ENCODE measurements at regions not wholly inside any gene's neighbourhood (a gene's known extent, or its start where the extent isn't known, plus 50 kb on each side); places are given as distances from the start of the nearest gene placed in this dataset.
A peak's percentile ranks its signal among the peaks of the same experiment; 100 is the strongest.
"Not testable (repeated sequence)": the region's sequence is repeated elsewhere in the genome, so short reads cannot be mapped to it uniquely, and the experiment has no call there.

DNA sequence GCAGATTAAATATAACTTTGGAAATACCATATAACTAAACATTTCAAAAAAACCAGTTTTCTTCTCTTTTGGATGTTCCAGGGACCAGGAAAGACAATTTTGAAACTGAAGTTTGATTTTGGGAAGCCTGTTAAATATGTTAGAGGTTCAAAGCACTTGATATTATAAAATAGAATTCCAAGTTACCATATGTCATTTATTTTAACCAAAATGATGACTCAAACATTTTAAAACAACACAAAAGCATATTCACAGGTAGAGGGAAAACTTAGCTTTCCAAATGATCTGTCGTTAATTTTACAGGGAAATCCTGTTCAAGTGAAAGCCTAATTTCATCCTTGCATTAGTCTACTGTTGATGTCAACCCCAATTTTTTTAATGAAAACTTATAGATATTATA lies 575.3 kb upstream of the TPTE start:
- not testable (repeated sequence) for FAIRE-seq; H3K27me3 ChIP-seq (ENCODE audit: control insufficient read depth, insufficient read depth, low read length); H3K36me3 ChIP-seq (ENCODE audit: control insufficient read depth, insufficient read depth, low read length); H3K4me3 ChIP-seq (ENCODE audit: low read depth, low read length); DNase-seq (ENCODE audit: low read depth)

DNA sequence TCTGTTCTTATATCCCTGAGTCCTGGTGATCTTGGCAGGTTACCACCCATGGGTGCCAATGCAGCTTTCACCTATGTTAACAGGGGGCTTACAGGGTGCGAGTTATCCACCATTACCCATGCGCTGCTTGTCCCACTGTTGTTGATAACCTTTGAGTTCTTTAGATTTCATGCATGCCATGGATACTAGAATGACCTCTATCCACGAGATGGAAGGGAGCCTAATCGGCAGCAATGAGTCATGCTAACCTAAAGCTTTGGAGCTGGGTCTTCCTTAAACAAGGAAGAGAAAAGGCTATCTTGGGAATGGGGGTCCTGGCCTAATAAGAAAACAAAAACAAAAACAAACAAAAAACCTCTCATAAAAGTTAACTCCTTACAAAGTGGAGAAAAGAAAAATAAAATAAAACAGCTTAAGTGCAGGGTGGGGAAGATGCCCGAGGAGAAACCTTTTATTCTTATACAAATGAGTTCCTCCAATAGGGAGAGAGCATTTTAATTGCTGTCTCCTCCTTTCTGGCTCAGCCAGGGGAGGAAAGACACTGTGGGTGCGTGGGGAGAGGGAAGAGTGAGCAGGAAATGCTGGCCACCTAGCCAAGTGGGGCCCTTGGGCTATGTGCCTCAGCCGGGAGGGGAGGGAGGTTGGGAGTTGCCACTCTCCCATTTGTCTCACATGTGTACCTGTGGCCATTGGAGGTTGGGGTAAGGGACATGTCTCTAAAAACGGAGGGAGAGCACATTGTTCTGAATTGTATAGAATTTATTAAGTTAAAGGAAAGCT lies 571.7 kb upstream of the TPTE start:
- FAIRE-seq; H3K27me3 ChIP-seq (ENCODE audit: control insufficient read depth, insufficient read depth, low read length); DNase-seq (ENCODE audit: low read depth): not testable (repeated sequence)

GRCh38 chr21:9950363-9950762 lies 571.0 kb upstream of the TPTE start:
- H3K27me3 ChIP-seq (ENCODE audit: control insufficient read depth, insufficient read depth, low read length); FAIRE-seq; DNase-seq (ENCODE audit: low read depth); H3K4me3 ChIP-seq (ENCODE audit: low read depth, low read length); H3K36me3 ChIP-seq (ENCODE audit: control insufficient read depth, insufficient read depth, low read length): not testable (repeated sequence)

More for the DNA sequence above, 571.7 kb upstream of the TPTE start:
- H3K4me3 ChIP-seq (ENCODE audit: low read depth, low read length); H3K36me3 ChIP-seq (ENCODE audit: control insufficient read depth, insufficient read depth, low read length): not testable (repeated sequence)

DNA sequence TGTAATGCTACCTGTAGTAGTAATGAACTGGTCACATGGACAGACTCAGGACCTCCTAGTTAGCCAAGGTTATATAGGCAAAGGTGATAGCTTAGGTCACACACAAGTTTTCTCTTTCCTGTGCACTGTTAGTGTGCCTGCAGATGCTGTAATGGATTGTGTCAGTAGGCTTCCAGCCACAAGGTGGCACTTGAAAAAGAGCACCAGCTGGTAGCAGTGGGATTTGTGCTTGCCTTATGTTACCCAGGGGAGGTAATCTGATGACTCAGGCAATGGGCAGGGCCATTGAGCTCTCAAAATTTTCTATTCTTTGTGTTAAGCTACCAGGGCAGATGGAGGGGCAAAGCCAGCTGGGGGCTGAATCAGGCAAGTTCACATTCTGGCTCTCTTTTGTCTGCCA lies 562.6 kb upstream of the TPTE start:
- FAIRE-seq; H3K4me3 ChIP-seq (ENCODE audit: low read depth, low read length); H3K27me3 ChIP-seq (ENCODE audit: control insufficient read depth, insufficient read depth, low read length); DNase-seq (ENCODE audit: low read depth); H3K36me3 ChIP-seq (ENCODE audit: control insufficient read depth, insufficient read depth, low read length): not testable (repeated sequence)

- H3K4me3 ChIP-seq (ENCODE audit: low read depth, low read length); FAIRE-seq; H3K36me3 ChIP-seq (ENCODE audit: control insufficient read depth, insufficient read depth, low read length); DNase-seq (ENCODE audit: low read depth); H3K27me3 ChIP-seq (ENCODE audit: control insufficient read depth, insufficient read depth, low read length): not testable (repeated sequence)
These were observed 562.0 kb upstream of the TPTE start for GRCh38 chr21:9959220-9959964.

DNA sequence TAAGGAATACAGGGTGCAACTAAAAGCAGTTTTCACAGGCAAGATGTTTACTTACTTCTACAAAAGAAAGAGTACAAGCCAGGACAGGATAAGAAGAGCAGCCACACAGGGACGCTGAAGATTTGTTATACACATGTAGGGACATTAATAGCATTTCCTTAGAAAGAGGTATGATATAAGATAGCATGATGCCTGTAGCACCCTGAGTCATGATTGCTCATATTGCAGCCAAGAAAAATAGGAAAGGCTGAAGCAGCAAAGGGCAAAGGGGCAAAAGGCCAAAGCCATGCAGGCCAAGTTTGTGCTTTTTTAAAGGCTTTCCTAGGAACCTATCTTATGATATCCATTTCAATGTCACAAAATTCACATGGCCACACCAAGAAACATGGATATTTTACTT lies 552.0 kb upstream of the TPTE start:
- not testable (repeated sequence) for H3K36me3 ChIP-seq (ENCODE audit: control insufficient read depth, insufficient read depth, low read length); H3K4me3 ChIP-seq (ENCODE audit: low read depth, low read length); FAIRE-seq; H3K27me3 ChIP-seq (ENCODE audit: control insufficient read depth, insufficient read depth, low read length)
- DNase-seq (ENCODE audit: low read depth) = peak; percentile 33

- not testable (repeated sequence) for FAIRE-seq; H3K4me3 ChIP-seq (ENCODE audit: low read depth, low read length); H3K27me3 ChIP-seq (ENCODE audit: control insufficient read depth, insufficient read depth, low read length); DNase-seq (ENCODE audit: low read depth); H3K36me3 ChIP-seq (ENCODE audit: control insufficient read depth, insufficient read depth, low read length)
These were observed 549.4 kb upstream of the TPTE start for GRCh38 chr21:9972018-9972417.

DNA sequence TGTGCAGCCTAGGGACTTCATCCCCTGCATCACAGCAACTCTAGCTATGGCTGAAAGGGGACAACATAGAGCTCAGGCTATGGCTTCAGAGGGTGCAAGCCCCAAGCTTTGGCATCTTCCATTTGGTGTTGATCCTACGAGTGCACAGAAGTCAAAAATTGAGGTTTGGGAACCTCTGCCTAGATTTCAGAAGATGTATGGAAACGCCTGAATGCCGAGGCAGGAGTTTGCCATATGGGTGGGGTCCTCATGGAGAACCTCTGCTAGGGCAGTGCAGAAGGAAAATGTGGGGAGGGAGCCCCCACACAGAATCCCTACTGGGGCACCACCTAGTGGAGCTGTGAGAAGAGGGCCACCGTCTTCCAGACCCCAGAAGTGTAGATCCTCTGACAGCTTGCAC lies 543.0 kb upstream of the TPTE start:
- not testable (repeated sequence) for FAIRE-seq; DNase-seq (ENCODE audit: low read depth); H3K27me3 ChIP-seq (ENCODE audit: control insufficient read depth, insufficient read depth, low read length); H3K36me3 ChIP-seq (ENCODE audit: control insufficient read depth, insufficient read depth, low read length); H3K4me3 ChIP-seq (ENCODE audit: low read depth, low read length)

DNA sequence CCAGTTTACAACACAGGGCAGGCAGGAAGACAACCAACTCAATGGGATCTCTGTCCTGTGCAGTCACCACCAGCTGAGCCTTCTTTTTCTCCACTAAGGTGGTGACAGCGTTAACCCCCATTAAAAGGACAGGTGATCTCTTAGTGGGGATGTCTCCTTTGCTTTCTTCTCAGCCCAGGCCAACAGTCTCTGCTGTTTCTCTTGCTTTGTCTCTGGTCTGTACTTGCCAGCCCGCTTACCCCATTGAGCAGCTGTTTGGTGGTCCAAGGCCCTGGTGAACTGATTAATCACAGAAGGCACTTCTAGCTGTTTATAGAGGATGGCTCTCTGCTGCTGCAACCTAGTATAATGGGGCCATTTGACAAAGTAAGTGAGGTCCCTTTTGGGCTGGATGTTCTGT lies 523.9 kb upstream of the TPTE start:
- H3K4me3 ChIP-seq (ENCODE audit: low read depth, low read length); DNase-seq (ENCODE audit: low read depth); FAIRE-seq; H3K36me3 ChIP-seq (ENCODE audit: control insufficient read depth, insufficient read depth, low read length); H3K27me3 ChIP-seq (ENCODE audit: control insufficient read depth, insufficient read depth, low read length): not testable (repeated sequence)

GRCh38 chr21:10002762-10003313 lies 518.5 kb upstream of the TPTE start:
- not testable (repeated sequence) for H3K4me3 ChIP-seq (ENCODE audit: low read depth, low read length); H3K36me3 ChIP-seq (ENCODE audit: control insufficient read depth, insufficient read depth, low read length); FAIRE-seq; DNase-seq (ENCODE audit: low read depth); H3K27me3 ChIP-seq (ENCODE audit: control insufficient read depth, insufficient read depth, low read length)

DNA sequence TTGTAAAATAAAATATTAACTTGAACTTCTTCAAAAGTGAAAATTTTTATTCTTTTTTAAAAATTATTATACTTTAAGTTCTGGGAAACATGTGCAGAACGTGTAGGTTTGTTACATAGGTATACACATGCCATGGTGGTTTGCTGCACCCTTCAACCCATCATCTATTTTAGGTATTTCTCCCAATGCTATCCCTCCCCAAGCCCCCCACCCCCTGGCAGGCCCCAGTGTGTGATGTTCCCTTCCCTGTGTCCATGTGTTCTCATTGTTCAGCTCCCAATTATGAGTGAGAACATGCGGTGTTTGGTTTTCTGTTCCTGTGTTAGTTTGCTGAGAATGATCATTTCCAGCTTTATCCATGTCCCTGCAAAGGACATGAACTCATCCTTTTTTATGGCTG lies 515.6 kb upstream of the TPTE start:
- FAIRE-seq; DNase-seq (ENCODE audit: low read depth); H3K4me3 ChIP-seq (ENCODE audit: low read depth, low read length); H3K27me3 ChIP-seq (ENCODE audit: control insufficient read depth, insufficient read depth, low read length); H3K36me3 ChIP-seq (ENCODE audit: control insufficient read depth, insufficient read depth, low read length): not testable (repeated sequence)

GRCh38 chr21:10016991-10017390 lies 504.4 kb upstream of the TPTE start:
- not testable (repeated sequence) for FAIRE-seq; DNase-seq (ENCODE audit: low read depth); H3K27me3 ChIP-seq (ENCODE audit: control insufficient read depth, insufficient read depth, low read length); H3K36me3 ChIP-seq (ENCODE audit: control insufficient read depth, insufficient read depth, low read length); H3K4me3 ChIP-seq (ENCODE audit: low read depth, low read length)

- H3K4me3 ChIP-seq (ENCODE audit: low read depth, low read length); DNase-seq (ENCODE audit: low read depth); H3K36me3 ChIP-seq (ENCODE audit: control insufficient read depth, insufficient read depth, low read length); FAIRE-seq; H3K27me3 ChIP-seq (ENCODE audit: control insufficient read depth, insufficient read depth, low read length): not testable (repeated sequence)
These were observed 503.6 kb upstream of the TPTE start for GRCh38 chr21:10017757-10018156.

GRCh38 chr21:10021462-10021861 lies 499.9 kb upstream of the TPTE start:
- not testable (repeated sequence) for H3K36me3 ChIP-seq (ENCODE audit: control insufficient read depth, insufficient read depth, low read length); FAIRE-seq; H3K27me3 ChIP-seq (ENCODE audit: control insufficient read depth, insufficient read depth, low read length); DNase-seq (ENCODE audit: low read depth); H3K4me3 ChIP-seq (ENCODE audit: low read depth, low read length)

All from bronchial epithelial cell (primary cell).